A549 (cell line): ENCODE measurements at regions not wholly inside any gene's neighbourhood (a gene's known extent, or its start where the extent isn't known, plus 50 kb on each side); places are given as distances from the start of the nearest gene placed in this dataset.

Experiments
- ATAC-seq, 2 experiments: fragments of 200-7000 bp in 1 of 2; fragments of >200 bp in 1 of 2; cut with Nextera tagmentation in 1 of 2; cut with Tn5 transposase in 1 of 2; 3 replicates each; pipeline versions ENCODE4 v1.8.0 to v1.9.1; 2018 to 2020; ENCODE audit warnings: mild to moderate bottlenecking in 1 of 2, moderate library complexity in 1 of 2
- CTCF ChIA-PET: fragments of 300-600 bp; sonication (Branson Sonifier 250); formaldehyde crosslinking; extraction: SDS; loops from one replicate; lab custom pipeline; 2021; ENCODE audit warnings: antibody characterized with exemption, inconsistent platforms; lab: Yijun Ruan, JAX
- POLR2A ChIA-PET: fragments of 350-600 bp; formaldehyde crosslinking; extraction: SDS; loops from one replicate; lab custom pipeline; 2021; ENCODE audit warnings: antibody characterized with exemption, inconsistent platforms; lab: Yijun Ruan, JAX
- DNase-seq, 2 experiments: peaks; one replicate each; pipeline versions ENCODE4 v3.0.0 to v3.0.0-alpha.2; 2011 to 2016; ENCODE audit warnings: low read depth in 1 of 2, low spot score in 1 of 2
- FAIRE-seq: peaks from 2 replicates; lab custom pipeline; 2011; peaks lifted over from hg19 to GRCh38; lab: Jason Lieb, UNC
- H3K27ac ChIP-seq, 2 experiments: fragments of >200 bp; sonication (Bioruptor Twin); formaldehyde crosslinking; 3 replicates each; pipeline ENCODE4 v1.5.1; 2016 to 2017
- H3K4me1 ChIP-seq: fragments of >200 bp; sonication (Bioruptor Twin); formaldehyde crosslinking; 3 replicates; pipeline ENCODE4 v1.6.1; 2016
- H3K4me2 ChIP-seq: fragments of >200 bp; sonication (Bioruptor Twin); formaldehyde crosslinking; 3 replicates; pipeline ENCODE4 v1.6.1; 2016
- H3K4me3 ChIP-seq: fragments of >200 bp; sonication (Bioruptor Twin); formaldehyde crosslinking; 3 replicates; pipeline ENCODE4 v1.5.1; 2016
- H3K9me3 ChIP-seq: fragments of >200 bp; sonication (Bioruptor Twin); formaldehyde crosslinking; 3 replicates; pipeline ENCODE4 v1.6.1; 2016
- CBX8 ChIP-seq: fragments of 200-600 bp; sonication (generic); IDR thresholded peaks from 2 replicates; pipeline ENCODE4 v1.6.1; 2016
- CEBPB ChIP-seq, 2 experiments: fragments of >200 bp in 1 of 2; sonication (Bioruptor Twin) in 1 of 2; formaldehyde crosslinking in 1 of 2; IDR thresholded peaks; 2 replicates each; pipeline ENCODE4 v1.6.1; 2012 to 2016
- CHD2 ChIP-seq: fragments of 150-350 bp; IDR thresholded peaks from 2 replicates; pipeline ENCODE4 v1.6.1; 2014; ENCODE audit warnings: low read length; ENCODE audit not compliant: partially characterized antibody
- EHF ChIP-seq: fragments of 250-450 bp; sonication (Bioruptor Pico); IDR thresholded peaks from 2 replicates; pipeline ENCODE4 v1.5.0; 2020; ENCODE audit warnings: mild to moderate bottlenecking
- FOSB ChIP-seq: fragments of 250-450 bp; sonication (Bioruptor Pico); IDR thresholded peaks from 2 replicates; pipeline ENCODE4 v1.5.0; 2020; ENCODE audit warnings: mild to moderate bottlenecking, moderate library complexity
- GATA3 ChIP-seq: IDR thresholded peaks from 2 replicates; pipeline ENCODE4 v1.6.1; 2012; ENCODE audit warnings: borderline replicate concordance
- HDAC2 ChIP-seq: fragments of 200-600 bp; sonication (generic); IDR thresholded peaks from 2 replicates; pipeline ENCODE4 v1.6.1; 2016
- HOXA7 ChIP-seq: fragments of 250-450 bp; sonication (Bioruptor Pico); IDR thresholded peaks from 2 replicates; pipeline ENCODE4 v1.5.0; 2020; ENCODE audit warnings: mild to moderate bottlenecking, moderate library complexity
- HOXB13 ChIP-seq: fragments of 250-450 bp; sonication (Bioruptor Pico); IDR thresholded peaks from 2 replicates; pipeline ENCODE4 v1.5.0; 2020; ENCODE audit warnings: low read depth, mild to moderate bottlenecking, moderate library complexity
- HOXB5 ChIP-seq: fragments of 250-450 bp; sonication (Bioruptor Pico); IDR thresholded peaks from 2 replicates; pipeline ENCODE4 v1.5.0; 2020; ENCODE audit warnings: mild to moderate bottlenecking, moderate library complexity
- KDM1A ChIP-seq: fragments of 200-600 bp; sonication (generic); IDR thresholded peaks from 2 replicates; pipeline ENCODE4 v1.6.1; 2016; ENCODE audit warnings: low read depth, mild to moderate bottlenecking
- MAFK ChIP-seq: fragments of 450-650 bp; IDR thresholded peaks from 2 replicates; pipeline ENCODE4 v1.6.1; 2014; ENCODE audit not compliant: partially characterized antibody
- MYC ChIP-seq: IDR thresholded peaks from 2 replicates; pipeline ENCODE4 v1.6.1; 2012; ENCODE audit warnings: mild to moderate bottlenecking, inconsistent platforms, low read length, improper control_type of control experiment, borderline replicate concordance
- POLR2AphosphoS2 ChIP-seq: conservative IDR thresholded peaks from 2 replicates; pipeline ENCODE4 v1.6.1; 2012; ENCODE audit warnings: low read length, improper control_type of control experiment, inconsistent platforms
- REST ChIP-seq: fragments of 200-600 bp; sonication (generic); IDR thresholded peaks from 2 replicates; pipeline ENCODE4 v1.6.1; 2016; ENCODE audit warnings: antibody characterized with exemption, mild to moderate bottlenecking, moderate library complexity
- SREBF2 ChIP-seq: fragments of 450-650 bp; IDR thresholded peaks from 2 replicates; pipeline ENCODE4 v1.6.1; 2014; ENCODE audit warnings: mild to moderate bottlenecking, moderate library complexity
- TP53 ChIP-seq: fragments of 250-450 bp; sonication (Bioruptor Pico); IDR thresholded peaks from 2 replicates; pipeline ENCODE4 v1.5.0; 2021; ENCODE audit warnings: mild to moderate bottlenecking, moderate library complexity
- USF2 ChIP-seq: fragments of 450-650 bp; IDR thresholded peaks from 2 replicates; pipeline ENCODE4 v1.6.1; 2014; ENCODE audit warnings: antibody characterized with exemption
- ZC3H11A ChIP-seq: fragments of 450-650 bp; IDR thresholded peaks from 2 replicates; pipeline ENCODE4 v1.6.1; 2014; ENCODE audit warnings: antibody characterized with exemption, mild to moderate bottlenecking
- ZFP36 ChIP-seq: fragments of 450-650 bp; IDR thresholded peaks from 2 replicates; pipeline ENCODE4 v1.6.1; 2014; ENCODE audit warnings: borderline replicate concordance; ENCODE audit not compliant: partially characterized antibody
- ZNF302 ChIP-seq: fragments of 250-450 bp; sonication (Bioruptor Pico); IDR thresholded peaks from 2 replicates; pipeline ENCODE4 v1.9.0; 2021; ENCODE audit warnings: inconsistent platforms, mild to moderate bottlenecking, moderate library complexity
- WGBS: methylation state at CpG from one replicate; pipeline ENCODE4 v1.1.6; 2017; ENCODE audit errors: missing lambda C conversion rate; 5-methylcytosine and 5-hydroxymethylcytosine counted together

DNA sequence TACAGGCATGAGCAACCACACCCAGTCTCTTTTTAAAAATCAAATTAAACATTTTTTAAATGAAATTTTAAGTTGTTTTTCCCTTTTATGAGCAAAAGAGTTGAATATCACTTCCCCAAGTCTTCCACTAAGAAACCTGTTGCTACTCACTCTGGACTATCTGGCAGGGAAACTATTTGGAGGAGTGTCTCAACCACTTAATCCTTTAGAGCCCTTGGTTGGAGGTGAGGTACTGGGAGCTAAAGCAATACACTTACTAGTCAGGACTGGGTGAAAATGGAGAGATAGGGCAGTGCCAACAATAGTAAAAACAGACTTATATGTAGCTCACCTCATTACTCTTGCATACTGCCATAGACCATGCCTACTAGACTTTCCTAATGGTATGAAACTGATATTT, 135.5 kb downstream of the RND3 start:
- no peak for ATAC-seq
- TF ChIP-seq GATA3 (no peak), MAFK (no peak)
- no peaks in the 10 kb centered on the region for H3K4me1 ChIP-seq
- H3K4me3 ChIP-seq, result no peak overlapping the region
- POLR2A ChIA-PET, result no interaction called here
- CTCF ChIA-PET, result no interaction called here
- no peak overlapping the region for H3K27ac ChIP-seq
- no peak overlapping the region for H3K4me2 ChIP-seq
- no peak for DNase-seq
- no peaks in the 10 kb centered on the region for H3K9me3 ChIP-seq
- no peak for FAIRE-seq

DNA sequence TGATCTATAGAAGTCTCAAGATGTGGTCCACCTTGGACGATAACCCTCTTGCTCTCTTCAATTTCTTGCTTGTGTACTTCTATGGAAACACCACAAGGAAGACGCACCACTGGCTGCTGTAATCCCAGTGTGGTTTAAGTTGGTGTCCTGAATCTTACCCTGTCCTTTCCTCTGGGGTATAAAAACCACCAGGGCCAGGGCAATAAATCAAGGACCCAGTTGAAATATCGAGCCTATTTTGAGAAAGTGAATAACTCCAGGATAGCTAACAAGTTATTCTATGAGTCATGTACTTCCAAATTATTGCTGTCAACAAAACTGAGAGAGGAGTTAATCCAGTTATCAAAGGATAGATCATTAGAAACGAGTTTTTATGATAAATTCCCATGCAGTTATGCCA, 137.0 kb downstream of the RND3 start:
- Histone ChIP-seq H3K27ac (no peak overlapping the region), H3K9me3 (no peaks in the 10 kb centered on the region), H3K4me3 (no peak overlapping the region), H3K4me2 (no peak overlapping the region), H3K4me1 (no peaks in the 10 kb centered on the region)
- no peak for DNase-seq
- ChIA-PET CTCF (interaction anchor here (1.3 kb wide), 1 partner anchor 11 kb away, joined by 4 read pairs; no protein-coding TSS in a partner anchor), POLR2A (no interaction called here)
- FAIRE-seq, result no peak
- 49% methylated on average over 4 of the region's 4 CpGs for WGBS
- ATAC-seq, result no peak
- TF ChIP-seq TP53, result no peak
- no peak for TF ChIP-seq FOSB (CRISPR knock-in tag)
- no peak for TF ChIP-seq POLR2AphosphoS2
- TF ChIP-seq KDM1A, result no peak
- no peak for TF ChIP-seq EHF (CRISPR knock-in tag)

DNA sequence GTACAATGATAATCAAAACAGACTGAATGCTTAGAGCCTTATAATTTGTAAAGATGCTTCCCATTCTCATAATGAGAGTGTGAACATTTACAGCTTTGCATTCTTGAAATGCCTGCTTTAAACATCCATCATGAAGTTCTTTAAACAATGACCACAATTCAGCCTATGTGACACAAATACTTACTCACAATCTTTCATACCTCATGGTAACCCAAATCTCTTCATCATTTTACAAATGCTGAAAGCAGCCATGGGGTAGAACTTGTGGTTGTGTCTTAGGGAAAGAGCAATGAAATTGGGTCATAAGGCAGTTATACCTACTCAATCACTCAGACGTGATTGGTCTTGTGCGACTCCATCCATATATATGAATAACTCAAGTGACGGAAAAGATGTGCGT, 140.7 kb downstream of the RND3 start:
- DNase-seq, result no peak
- no peak for ATAC-seq
- 98% methylated on average over 4 of the region's 4 CpGs for WGBS
- no peaks in the 10 kb centered on the region for H3K9me3 ChIP-seq
- FAIRE-seq, result no peak
- TF ChIP-seq REST (no peak), HOXA7 (no peak), CBX8 (no peak), MYC (no peak), ZFP36 (no peak), HOXB13 (CRISPR knock-in tag) (no peak), CEBPB (IDR thresholded peaks at IDR 0.05) (no peak), CHD2 (no peak), KDM1A (no peak), HOXB5 (CRISPR knock-in tag) (no peak), USF2 (no peak), HDAC2 (no peak), ZC3H11A (no peak), SREBF2 (no peak), ZNF302 (CRISPR knock-in tag) (no peak)
- ChIA-PET CTCF (no interaction called here), POLR2A (no interaction called here)
- H3K27ac ChIP-seq, result no peak overlapping the region
- no peak overlapping the region for H3K4me3 ChIP-seq
- no peaks in the 10 kb centered on the region for H3K4me1 ChIP-seq
- no peak overlapping the region for H3K4me2 ChIP-seq
